GM21528 (cell line): ENCODE measurements at regions not wholly inside any gene's neighbourhood (a gene's known extent, or its start where the extent isn't known, plus 50 kb on each side); places are given as distances from the start of the nearest gene placed in this dataset.
"Not testable (repeated sequence)": the region's sequence is repeated elsewhere in the genome, so short reads cannot be mapped to it uniquely, and the experiment has no call there.

Source experiments
- ATAC-seq: cut with Tn5 transposase; IDR thresholded peaks from one replicate; pipeline ENCODE4 v1.9.1; 2021; ENCODE audit warnings: mild to moderate bottlenecking, moderate library complexity; ENCODE audit not compliant: unreplicated experiment, low FRiP score

DNA sequence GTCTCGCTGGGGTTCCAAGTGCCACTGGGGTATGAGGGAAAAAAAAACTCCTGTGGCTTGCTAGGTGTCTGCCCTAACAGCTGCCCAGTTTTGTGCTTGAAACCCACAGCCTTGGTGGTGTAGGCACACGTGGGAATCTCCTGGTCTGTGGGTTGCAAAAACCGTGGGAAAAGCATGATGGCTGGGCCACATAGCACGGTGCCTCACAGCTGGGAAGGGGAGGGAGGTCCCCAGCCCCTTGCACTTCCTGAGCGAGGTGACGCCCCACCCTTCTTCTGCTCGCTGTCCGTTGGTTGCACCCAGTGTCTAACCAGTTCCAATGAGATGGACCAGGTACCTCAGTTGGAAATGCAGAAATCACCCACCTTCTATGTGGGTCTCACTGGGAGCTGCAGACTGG is 144.3 kb downstream of the KBTBD8 start:
- ATAC-seq, result no peak

DNA sequence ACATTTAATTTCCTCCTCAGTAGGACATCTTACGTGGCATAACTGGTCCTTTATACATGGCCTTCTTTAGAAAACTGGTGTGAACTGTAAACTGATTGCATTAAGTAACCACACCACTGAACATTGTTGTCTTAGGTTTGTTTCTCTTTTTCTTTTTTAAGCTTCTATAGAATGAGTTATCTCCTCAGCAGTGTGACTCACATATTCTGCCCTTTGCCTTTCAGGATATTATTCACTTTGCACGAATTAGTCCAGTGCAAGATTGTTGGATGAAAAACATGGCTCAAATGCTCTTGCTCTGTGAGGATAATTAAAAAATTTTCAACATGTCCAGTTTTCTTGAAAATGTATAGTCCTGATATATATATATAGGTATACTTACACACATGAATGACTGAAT is 147.6 kb downstream of the KBTBD8 start:
- ATAC-seq, result no peak

DNA sequence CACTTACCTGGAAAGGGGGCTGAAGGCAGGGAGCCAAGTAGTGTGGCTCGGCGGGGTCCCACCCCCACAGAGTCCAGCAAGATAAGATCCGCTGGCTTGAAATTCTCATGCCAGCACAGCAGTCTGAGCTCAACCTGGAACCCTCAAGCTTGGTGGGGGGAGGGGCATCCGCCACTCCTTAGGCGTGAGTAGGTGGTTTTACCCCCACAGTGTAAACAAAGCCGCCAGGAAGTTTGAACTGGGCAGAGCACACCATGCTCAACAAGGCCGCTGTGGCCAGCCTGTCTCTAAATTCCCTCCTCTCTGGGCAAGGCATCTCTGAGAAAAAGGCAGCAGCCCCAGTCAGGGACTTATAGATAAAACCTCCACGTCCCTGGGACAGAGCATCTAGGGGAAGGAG is 156.3 kb downstream of the KBTBD8 start:
- no peak for ATAC-seq

DNA sequence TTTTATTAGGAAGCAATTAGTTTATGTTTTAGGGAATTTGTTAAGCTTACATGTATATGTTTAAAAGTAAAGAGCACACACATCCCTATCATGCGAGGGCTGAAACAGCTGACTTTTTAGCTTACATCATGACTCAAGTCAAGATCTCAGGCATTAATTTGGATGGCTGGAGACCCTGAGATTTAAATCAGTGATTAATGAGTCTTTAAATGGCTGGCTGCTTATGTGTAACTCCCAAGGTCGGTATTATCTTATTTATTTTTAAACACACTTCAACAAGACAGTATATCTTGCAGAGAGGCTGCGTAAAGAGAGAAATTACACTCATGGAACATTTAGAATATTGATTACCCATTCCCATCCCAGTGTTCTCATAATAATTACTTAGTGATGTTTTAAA is 169.4 kb downstream of the KBTBD8 start:
- ATAC-seq, result no peak

DNA sequence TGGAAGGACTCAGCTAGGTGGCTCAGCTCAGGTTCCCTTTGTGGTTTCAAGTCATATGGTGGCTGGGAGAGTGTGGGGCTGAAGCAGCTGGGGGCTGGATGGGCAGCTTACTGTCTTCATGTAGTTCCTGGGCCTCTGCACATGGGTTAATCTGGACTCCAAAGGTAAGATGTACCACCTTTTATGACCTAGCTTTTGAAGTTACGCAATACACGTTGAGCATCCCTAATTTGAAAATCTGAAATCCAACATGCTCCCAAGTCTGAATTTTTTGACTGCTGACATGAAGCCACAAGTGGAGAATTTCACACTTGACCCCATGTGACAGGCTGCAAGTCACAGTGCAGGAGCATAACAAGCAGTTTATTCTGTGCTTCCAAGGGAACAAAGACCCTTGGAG is 173.7 kb downstream of the KBTBD8 start:
- no peak for ATAC-seq

DNA sequence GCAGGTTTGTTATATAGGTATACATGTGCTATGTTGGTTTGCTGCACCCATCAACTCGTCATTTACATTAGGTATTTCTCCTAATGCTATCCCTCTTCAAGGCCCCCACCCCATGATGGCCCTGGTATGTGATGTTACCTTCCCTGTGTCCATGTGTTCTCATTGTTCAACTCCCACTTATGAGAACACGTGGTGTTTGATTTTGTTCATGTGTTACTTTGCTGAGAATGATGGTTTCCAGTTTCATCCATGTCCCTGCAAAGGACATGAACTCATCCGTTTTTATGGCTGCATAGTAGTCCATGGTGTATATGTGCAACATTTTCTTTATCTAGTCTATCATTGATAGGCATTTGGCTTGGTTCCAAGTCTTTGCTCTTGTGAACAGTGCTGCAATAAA is 175.0 kb downstream of the KBTBD8 start:
- not testable (repeated sequence) for ATAC-seq

DNA sequence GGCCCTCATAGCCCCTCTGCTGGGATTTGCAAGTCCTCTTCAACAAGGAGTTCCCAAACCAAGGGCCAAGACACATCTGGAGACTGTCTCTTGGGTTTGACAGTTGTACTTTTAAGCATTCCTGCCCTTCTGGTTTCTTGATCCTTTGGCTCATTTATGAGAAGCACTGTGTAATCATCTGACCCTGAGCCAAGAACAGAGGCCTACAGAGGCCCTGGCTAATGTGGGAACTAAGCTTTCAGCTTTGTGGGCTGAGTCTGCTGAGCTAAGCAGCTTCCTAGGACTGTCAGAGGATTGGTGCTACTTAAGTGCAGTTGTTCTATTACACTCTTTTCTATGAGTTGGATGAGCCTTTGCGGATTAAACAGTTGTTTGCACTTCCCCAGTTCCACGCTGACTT is 178.3 kb downstream of the KBTBD8 start:
- no peak for ATAC-seq

DNA sequence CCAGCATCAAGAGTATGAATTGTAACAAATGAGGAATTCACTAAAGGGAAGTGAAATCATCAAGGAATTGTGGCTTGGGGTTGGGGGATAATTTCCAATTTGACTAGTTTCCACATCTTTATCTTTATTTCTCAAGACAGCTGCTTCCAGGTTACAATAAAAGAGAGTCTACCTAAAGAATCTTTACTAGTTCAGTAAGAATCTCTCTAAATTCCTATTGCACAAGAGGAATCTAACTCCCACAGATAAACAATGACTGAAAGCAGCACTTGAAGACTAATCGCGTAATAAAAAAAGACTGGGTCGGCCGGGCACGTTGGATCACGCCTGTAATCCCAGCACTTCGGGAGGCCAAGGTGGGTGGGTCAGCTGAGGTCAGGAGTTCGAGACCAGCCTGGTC is 194.4 kb downstream of the KBTBD8 start:
- ATAC-seq, result no peak

DNA sequence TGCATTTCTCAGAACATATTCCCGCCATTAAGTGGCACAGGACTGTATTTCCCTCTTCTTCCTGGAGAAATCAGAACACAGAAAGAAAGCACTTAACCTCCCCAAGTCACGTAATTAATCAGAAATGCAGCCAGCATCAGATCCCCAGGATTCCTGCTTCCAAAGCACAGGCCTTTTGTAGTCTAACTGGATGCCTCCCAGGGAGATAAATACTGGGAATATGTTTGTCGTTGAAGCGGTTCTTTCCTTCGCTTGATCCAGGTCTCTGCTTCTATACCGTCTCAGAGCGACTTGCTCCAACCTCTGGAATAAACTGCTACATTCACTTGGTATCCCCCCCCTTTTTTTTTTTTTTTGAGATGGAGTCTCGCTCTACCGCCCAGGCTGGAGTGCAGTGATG is 198.6 kb downstream of the KBTBD8 start:
- no peak for ATAC-seq

DNA sequence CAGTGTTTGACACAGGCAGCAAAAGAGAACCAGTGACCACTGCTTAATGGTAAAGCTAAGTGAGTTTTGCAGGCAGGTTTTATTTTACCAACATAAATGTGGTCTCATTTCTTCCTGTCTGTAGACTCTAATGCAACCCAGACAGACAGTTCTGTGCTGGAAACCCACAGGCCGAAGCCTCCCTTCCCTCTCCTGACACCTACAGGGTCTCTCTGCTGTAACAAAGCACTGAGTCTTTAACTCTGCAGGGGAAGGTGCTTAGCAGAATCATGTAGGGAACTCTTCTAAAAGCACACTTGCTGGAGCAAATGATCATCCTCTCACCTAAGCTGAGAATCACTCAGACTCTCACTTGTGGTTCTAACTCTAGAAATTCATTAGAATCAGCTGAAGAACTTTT is 200.3 kb downstream of the KBTBD8 start:
- ATAC-seq, result no peak

DNA sequence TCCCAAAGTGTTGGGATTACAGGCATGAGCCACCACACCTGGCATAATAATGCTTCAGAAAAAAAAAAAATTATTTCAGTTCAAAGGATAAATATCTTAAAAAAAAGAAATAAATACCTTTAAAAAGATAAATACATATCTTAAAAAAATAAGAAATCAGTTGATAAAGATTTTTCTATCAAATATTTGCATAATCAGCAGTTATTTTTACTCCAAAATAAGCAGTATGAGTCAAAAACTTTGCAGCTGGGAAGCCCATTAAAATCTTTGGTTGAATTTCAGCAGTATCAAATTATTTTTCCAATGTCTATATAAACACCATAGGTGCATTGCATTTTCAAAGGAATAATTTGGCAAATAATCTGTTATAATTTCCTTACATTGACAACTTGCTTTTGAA is 202.5 kb downstream of the KBTBD8 start:
- no peak for ATAC-seq

DNA sequence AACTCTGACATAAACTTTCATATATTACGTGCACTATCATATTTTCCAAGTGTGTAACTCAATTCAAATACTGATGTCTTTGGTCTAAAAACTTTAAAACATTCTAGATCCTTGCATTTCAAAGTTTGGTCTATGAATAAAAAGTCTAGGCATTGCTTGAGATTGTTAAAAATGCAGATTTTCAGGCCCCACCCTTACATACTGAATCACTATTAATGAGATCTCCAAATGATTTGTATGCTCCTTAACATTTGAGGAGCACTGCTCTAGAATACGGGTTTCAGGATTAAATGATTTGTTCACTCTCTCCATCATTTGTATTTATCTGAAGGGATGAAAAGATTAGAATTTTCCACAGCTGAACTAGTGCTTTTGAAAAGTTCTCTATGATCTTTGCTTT is 202.9 kb downstream of the KBTBD8 start:
- no peak for ATAC-seq

DNA sequence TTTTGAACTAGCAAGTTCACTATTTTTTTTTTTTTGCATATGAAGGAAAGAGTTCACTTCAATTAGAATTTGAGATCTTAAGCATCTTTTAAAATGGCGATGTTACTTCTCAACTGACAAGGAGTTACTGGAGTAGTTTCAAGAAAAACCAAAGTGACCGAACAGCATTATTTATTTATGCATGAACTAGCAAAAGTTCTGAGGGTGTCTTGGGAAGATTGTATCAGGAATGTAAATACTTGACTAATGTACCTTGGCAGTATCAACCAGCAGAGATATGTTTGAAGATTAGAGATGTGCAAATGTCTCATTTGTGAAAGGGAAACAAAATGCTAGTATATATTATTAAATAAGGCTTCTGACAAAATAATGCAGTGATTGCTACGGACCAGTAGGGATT is 203.9 kb downstream of the KBTBD8 start:
- ATAC-seq, result no peak

DNA sequence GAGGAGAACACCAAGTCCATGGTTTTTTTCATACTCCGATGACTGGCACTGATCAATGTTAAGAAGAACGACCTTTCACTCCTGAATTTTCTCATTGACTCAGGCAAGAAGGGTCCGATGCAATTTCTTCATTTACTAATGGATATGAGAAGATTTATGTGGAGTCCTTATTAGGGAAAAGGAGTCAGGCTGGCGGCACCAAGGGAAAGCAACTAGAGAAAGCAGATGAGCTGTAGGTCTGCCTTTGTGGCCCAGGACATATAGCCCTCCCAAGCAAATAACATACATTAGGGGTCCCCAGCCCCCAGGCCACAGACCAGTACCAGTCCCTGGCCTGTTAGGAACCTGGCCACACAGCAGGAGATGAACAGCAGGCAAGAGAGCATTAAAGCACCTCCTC is 206.8 kb downstream of the KBTBD8 start:
- no peak for ATAC-seq

DNA sequence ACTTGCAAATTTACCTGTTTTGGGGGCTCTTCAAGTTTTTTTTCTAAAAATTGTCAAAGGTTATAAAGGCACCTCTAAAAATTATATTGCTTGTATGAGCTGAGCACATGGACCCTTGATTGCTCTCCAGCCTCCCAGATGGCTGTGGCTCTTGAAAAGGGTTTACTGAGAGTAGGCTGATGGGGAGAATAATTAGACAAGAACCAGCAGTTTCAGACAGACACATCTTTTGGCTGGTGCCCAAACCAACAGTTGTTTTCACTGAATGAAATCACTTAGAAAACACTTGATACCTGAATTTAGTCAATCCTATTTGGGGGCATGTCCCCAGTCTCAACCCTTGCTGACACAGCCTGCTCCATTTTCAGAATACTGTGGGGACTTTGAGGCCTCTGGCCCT is 217.6 kb downstream of the KBTBD8 start:
- ATAC-seq, result no peak

DNA sequence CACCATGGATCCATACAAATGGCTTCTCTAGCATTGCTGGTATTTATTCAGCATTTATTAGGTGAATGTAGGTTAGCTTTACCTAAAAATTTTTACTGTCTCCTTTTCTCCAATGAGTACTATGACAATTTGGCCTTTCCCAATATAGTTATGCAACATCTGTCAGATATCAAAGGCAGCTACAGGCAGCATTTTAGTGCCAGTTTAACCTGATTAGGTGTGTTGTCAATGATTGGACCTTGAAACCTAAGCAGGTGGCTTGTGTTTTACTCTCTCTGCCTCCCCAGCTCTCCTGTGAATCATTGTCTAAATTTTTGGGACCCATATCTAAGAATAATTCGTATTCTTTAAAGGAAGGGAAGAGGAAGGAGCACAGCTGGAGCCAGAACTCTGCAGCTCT is 228.9 kb downstream of the KBTBD8 start:
- no peak for ATAC-seq

DNA sequence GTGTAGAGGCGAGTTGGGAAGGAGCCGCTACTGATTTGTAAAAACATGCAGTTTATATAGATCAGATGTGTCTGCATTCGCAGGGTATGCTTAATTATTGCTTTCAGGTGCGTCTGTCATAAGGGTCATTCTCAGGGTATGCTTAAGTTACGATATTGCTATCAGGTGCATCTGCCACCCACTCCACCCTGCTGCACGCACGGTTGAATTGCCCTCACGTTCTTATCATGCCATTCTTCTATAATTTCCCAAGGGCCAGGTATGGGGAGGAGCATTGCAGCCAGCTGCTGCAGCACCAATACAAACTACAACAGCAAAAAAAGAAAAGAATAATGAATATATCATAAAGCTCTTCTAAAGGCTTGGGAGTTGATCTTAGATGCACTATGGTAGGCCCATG is 230.0 kb downstream of the KBTBD8 start:
- no peak for ATAC-seq

DNA sequence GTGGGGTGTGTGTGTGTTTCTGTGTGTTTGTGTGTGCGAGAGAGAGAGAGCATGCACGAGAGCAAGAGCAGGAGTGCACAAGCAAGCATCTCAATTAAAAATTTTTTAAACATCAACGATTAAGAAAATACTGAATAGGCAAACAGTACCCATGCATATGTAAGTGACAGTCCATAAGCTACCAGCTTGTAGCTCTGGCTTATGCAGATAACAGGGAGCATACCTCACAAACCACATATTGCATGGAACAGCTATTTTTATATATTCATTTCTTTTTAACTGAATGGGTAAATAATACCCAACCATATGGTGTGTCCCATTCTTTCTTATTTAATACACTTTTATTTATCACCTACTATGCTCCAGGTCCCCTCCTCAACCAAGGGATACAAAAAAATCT is 234.5 kb downstream of the KBTBD8 start:
- ATAC-seq, result no peak

DNA sequence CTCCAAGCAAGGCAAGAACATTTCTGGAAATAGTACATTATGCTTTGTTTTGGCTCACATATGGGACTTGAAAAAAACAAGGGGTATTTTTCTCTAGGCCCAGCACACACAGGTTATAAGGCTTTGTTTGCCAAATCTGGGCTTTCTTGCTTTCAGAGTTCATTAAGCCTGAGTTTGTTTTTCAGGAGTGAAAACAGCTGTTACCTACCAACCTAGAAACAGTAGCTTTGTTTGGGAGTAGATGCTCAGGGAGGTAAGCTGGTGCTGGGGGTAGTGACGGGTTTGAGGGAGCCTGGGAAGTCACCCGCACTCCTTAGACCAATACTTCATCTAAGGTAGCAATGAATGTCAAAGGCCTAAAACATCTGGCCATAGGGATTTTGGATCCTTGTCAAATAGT is 241.2 kb downstream of the KBTBD8 start:
- no peak for ATAC-seq

DNA sequence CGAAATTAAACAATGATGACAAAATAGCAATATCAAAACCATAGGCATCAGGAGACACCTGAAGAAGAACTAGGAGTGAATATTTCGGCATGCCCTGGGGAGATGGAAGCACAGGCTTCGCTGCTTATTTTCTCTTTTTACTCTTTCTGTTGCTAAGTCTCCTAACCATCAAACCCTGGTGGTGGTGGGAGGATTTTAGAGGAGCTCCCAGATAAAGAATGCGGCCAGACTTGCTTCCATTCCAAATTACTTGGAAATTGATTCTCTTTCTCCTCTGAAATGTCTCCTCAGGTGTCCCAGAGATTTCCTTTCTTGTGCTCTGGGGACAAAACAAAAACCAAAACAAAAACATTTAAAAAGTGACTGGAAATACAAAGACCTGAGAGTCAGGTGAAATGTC is 243.0 kb downstream of the KBTBD8 start:
- ATAC-seq, result no peak

DNA sequence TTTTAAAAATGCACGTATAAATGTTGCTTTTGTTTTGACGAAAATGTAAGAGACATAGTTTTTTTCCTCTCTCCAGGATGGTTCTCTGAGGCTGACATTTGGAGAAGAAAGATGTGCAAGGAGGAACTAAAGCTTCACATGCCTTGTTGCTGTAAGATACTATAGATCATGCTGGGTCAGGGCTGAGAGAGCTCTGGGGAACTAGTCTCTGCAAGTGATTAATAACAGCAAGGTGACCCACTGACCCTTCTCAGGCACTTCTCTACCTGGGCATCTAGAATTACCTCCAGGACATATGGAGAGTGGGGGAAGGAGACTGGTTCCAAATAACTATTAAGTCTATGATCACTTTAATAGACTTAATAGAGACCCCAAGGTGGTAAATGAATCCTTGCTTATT is 246.0 kb downstream of the KBTBD8 start:
- no peak for ATAC-seq

DNA sequence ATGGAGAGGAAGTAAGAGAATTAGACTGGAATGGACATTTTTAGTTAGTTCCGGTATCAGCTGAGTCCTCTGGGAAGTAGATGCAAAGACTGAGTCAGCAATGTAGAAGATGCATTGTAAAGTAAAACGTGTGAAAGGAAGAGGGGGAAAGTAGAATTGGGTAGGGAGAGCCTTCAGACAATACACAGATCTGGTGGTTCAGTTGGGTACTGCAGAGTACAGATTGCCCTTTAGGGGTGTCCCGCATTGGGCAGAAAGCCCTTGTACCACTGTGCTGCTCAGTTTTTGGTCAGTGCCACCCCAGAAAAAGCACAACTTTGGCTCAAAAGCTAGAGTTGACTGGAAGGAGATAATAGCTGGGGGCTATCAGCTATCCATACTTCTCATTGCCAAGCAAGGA is 247.4 kb downstream of the KBTBD8 start:
- ATAC-seq, result no peak

DNA sequence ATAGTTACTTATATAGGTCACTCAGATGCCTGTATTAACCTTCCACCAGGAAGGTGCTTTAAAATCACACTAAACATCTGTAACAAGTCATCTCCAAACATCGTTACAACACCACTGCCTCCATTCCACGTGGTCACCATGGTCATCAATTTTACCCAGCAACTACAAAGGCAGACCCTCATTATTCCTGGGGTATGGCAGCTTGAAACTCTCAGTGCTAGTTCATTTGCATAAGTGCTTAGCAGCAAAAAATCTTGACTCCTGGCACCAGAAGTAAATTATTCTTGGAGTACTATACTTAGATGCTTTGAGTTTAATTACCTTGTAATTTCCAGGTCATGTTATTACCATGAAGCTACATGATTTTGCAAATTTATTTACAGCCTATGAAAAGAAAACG is 250.6 kb downstream of the KBTBD8 start:
- ATAC-seq, result no peak

DNA sequence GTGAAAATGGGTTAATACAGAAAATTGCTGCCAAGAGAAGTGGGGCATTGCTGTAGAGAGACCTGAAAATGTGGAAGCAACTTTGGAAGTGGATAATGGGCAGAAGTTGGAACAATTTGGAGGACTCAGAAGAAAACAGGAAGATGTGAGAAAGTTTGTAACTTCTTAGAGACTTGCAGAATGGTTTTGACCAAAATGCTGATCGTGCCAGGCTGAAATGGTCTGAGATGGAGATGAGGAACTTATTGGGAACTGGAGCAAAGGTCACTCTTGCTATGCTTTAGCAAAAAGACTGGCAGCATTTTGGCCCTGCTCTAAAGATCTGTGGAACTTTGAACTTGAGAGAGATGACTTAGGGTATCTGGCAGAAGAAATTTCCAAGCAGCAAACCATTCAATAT is 254.8 kb downstream of the KBTBD8 start:
- not testable (repeated sequence) for ATAC-seq
